GM04503 (cell line): ENCODE measurements at regions not wholly inside any gene's neighbourhood (a gene's known extent, or its start where the extent isn't known, plus 50 kb on each side); places are given as distances from the start of the nearest gene placed in this dataset.
"Not testable (repeated sequence)": the region's sequence is repeated elsewhere in the genome, so short reads cannot be mapped to it uniquely, and the experiment has no call there.

Experiments
- DNase-seq: peaks from one replicate; pipeline ENCODE4 v3.0.0-alpha.2; 2012; ENCODE audit warnings: low read depth

DNA sequence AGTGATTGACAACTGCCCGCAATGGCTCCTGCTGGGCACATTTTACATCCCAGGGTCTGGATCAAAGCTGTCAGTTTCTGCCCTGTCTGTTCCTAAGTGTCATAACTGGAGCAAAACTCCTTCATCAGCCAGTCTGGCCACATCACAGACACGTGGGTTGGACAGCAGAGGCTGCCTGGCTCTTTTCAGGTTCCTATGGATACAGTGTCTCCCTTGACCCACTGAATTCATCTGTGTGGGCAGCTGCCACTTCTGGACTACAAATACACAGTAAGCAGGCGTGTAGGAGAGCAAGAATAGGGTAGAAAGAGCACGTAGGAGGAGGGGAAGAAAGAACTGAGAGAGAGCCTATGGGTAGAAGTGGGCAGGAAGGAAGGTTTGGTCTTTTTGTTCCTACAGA is 238.0 kb downstream of the ENC1 start:
- no peak for DNase-seq

DNA sequence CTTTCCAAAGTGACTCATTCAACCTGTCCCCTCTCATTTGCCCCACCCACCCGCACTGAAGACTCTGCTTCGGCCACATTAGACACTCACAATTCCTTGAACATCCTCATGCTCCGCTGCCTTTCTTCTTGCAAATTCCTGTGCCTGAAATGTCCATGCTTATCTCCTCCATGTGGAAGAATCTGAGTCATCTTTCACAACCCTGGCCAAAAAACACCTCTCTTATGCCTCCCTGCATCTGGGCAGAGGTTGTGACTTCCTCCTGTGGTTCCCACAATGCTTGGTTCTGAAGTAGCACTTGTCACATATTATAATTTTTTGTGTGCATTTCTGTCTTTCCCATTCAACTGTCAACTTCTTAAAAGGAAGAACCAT is 238.6 kb downstream of the ENC1 start:
- no peak for DNase-seq

DNA sequence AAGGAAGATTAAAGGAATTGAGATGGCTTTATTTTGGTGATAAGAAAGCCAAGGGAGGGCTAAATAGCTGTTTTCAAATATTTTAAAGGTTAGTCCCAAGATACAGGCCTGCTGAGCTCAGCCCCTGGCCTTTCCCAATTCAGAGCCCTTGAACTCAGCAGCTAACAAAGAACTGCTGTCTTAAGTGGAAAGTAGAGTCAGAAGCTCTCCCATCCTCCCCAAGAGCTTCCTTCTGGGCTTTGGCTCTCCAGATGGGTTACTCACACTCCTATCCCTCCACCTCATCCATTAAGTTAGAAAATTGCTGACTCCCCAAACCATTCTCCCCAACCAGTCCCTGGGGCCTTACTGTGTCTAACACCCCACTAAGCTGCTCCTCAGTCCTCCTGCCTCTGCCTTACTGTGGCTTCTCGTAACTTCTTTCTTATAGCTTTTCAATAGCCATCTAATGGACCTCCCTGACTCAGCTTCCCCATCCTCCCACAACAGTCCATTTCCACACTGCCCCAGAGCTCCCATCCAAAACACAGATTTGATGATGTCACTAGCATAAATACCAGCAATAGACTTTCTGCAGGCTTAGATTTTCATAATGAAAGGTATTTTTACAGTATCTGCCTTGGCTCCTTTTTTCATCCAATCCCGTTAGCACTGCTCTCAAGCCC is 239.1 kb downstream of the ENC1 start:
- no peak for DNase-seq

DNA sequence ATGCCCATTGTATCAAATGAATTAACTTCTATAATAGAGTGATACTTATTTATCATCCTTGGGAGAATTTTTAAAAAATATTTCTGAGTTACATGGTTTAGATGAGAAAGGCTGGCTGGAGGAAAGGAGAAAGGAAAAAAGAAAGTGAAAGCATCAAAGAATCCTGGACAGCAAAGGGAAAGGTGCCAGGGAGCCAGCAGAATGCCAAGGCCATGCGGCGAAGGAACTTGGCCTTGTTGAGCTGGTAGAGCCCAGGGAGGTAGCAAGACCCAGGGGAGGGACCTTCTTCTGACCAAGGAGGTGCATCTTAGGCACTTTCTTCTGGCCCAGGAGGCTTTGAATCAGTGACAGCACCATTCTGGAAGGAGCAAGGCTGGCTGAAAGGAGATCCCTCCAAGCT is 240.5 kb downstream of the ENC1 start:
- DNase-seq, result no peak

DNA sequence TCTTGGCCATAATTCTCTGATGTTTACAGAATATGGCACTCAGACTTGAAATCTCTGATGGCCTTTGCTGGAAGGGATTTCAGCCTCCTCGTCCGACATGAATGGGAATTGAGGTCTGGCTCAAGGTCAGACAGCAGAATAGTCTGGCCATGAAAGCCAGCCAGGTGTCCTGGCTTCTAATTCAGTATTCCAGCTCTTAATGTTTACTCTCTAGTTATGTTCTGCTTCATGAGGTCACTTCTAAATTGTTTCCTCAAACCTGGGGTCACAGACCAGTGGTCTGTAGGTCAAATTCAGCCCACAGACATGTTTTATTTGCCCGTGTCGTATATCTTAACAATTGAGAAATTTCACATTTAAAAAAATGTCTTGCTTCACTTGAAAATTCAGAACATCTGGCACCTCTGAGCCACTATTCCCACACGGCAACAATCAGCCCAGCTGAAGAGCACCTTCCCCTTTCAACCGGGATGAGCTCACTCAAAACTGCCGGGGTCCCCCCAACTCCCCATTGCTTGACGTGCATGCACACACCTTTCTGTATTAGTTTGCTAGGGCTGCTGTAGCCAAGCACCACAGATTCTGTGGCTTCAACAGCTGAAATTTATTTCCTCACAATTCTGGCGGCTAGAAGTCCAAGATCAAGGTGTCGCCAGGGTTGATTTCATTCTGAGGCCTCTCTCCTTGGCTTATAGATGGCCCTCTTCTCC is 243.5 kb downstream of the ENC1 start:
- DNase-seq, result no peak

DNA sequence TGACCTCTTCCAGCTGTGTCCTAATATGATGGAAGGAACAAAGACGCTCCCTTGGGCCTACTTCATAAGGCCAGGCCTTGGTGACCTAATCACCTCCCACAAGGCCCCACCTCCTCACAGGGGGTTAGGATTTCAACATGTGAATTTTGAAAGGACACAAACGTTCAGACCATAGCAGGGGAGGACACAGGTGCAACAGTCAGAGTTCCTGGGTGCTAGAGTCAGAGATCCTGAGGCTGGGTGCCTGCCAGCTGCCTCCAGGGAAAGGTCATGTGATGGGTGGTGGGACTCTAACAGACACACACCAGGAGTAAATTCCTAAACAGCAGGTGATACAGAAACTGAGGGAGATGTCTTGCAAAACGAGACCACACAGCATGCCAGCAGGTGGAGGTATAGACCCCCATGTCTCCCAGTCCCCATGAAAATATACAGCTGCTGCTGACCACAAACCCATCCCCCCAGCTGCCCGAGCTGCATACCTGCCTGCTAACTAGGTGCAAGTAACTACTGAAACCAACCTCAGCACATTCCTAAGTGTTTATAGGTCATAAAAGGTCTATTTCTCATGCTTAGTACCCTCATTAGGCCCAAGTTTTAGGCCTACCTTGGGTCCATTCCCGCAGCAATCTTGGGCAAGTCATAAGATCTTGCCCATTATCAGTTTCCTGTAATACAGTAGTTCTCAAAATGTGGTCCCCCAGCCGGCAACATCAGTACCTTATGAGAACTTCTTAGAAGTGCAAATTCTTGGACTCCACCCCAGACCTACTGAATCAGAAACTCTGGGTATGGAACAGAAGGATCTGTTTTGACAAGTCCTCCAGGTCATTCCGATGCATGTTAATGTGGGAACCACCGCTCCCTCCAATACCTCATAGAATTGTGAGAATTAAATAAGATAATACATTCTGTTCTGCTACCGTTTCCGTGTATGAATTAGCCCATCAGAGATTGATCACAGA is 245.3 kb downstream of the ENC1 start:
- no peak for DNase-seq

DNA sequence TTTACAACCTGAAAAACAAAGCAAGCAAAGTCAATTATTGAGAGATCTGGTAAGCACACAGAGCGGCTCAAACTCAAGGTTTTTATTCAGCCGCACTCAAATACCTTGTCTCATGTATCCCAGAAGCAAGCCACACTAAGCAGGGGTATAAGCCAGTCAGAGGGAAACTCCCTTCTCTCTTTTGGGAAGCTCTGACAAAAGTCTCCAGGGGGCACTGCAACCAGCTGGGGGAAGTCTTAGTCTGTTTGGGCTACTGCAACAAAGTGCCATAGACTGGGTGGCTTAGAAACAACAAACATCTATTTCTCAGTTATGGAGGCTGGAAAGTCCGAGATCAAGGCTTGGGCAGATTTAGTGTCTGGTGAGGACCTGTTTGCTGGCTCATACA is 246.0 kb downstream of the ENC1 start:
- no peak for DNase-seq

DNA sequence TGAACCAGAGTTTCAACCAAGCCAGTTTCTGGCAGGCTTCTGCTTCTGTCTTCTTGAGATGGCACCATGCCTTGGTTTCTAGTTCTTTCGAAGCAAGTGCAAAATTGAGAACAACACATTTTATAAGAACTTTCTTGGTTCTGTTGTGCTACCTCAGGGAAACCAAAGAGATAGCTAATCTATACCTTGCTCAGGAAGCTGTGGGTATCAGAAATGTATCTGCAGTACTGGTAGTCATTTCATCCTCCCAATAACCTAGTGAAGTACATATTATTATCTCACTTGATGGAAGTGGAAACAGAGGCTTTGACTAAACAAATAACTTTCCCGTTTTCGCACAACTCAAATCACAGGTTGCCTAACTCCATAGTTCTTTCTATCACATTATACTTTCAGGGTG is 246.6 kb downstream of the ENC1 start:
- no peak for DNase-seq

DNA sequence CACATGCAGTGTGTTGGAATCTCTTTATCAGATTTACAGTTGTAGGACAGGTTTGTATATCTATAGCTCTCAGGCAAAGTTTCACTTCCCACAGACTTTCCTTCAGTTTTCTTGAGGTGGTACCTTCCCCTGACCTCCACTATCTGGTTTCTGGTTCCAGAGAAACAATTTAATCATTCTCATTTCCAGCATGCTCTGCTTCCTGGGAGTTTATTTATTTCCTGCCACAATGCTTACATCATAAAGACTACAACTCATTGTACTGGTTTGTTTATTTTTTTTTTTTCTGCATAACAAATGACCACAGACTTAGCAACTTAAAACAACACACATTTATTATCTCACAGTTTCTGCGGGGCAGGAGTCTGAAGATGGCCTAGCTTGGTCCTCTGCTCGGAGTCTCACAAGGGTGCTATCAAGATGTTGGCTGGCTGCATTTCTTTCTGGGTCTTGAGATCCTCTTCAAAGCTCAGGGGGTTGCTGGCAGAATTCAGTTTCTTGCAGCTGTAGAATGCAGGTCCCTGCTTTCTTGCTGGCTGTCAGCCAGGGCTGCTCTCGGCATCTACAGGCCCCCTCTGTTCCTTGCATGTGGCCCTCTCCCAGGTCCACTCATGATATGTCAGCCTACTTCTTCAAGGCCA is 247.7 kb downstream of the ENC1 start:
- DNase-seq, result no peak

DNA sequence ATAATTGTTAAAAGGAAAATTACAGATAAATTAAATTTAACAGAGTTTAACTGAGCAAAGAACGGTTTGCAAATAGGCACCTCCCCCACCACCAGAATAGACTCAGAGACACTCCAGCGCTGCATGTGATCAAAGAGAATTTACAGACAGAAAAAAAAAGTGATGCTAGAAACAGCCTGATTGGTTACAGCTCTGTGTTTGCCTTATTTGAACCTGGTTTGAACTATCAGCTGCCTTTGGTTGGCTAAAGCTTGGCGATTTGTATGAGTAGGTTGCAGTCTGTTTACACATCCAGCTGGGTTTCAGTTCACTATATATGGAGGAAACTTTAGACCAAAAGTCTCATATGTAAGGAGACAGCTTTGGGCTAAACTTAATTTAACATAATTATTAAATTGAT is 249.1 kb downstream of the ENC1 start:
- no peak for DNase-seq

DNA sequence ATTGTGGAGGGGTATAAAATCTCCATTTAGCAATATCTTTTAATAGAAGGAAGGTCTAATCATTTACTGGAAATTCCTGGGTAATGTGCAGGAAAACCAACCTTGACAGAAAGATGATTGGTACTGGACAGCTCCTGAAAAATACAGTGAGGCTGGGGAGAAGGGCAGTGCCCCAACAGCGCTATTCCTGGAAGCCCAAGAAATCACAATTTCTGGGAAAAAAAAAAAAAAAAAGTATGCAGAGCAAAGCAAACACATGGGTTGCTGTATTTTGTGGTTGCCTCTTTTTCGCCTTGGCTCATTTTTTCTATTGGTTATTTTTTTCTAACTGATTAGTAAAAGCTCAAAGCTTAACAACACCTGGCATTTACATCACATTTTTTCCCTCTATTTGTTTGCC is 249.7 kb downstream of the ENC1 start:
- DNase-seq, result no peak

DNA sequence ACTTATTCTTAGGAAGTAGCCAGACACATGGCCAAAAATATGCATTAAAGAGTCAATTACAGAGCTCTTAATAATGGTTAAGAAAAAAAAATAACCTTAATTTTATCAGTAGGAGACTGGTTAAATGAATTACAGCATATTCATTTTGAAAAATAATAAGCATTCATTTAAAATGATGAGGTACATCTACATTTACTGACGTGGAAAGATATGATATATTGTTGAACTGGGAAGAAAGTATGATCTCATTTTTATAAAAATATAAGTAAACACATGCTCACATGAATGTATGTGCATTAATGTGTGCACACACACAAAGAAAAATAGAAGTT is 250.3 kb downstream of the ENC1 start:
- DNase-seq, result no peak

DNA sequence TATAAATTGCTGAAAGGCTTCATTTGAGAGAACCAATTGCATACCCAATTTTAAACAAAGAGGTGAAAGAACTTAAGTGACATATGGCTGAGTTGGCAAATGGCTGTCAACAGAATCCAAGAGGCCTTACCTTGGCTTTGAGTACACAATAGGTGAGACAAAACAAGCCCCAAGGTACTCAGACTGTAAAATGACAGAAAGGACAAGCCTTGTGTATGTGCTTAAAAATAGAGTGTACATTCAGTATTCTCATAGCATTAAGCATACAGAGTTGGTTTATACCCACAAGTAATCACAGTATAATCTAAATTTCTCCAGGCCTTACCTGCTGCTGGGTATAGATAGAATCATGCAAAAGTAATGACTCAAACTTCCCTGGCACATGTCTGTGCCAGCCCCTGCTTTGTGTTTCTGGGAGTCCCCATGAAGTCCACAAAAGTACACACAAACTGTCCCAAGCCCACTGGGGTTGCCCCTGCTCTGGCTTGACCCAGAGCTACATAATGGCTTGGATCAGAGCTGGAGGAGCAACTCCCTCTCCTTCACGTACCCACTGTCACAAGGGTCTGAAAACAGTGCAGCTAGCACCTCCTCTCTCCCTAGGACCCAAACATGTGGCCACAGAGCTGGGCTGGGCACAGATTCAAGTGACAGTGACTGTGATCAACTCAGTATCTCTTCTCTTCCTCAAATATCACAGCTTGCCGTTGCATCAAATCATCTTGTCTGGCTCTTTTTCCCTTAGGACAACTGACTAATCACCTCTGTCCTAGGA is 250.8 kb downstream of the ENC1 start:
- DNase-seq, result no peak

DNA sequence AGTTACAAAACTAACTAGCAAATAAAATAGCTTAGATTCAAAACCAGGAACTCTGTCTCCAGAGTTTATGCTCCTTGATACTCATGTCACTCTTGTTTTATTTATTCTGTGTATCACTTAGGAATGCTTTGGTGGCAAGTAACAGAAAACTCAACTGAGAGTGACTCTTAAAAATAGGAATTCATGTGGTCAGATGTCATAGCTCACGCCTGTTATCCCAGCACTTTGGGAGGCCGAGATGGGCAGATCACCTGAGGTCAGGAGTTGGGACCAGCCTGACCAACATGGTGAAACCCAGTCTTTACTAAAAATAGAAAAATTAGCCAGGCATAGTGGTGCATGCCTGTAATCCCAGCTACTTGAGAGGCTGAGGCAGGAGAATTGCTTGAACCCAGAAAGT is 252.1 kb downstream of the ENC1 start:
- DNase-seq, result not testable (repeated sequence)

DNA sequence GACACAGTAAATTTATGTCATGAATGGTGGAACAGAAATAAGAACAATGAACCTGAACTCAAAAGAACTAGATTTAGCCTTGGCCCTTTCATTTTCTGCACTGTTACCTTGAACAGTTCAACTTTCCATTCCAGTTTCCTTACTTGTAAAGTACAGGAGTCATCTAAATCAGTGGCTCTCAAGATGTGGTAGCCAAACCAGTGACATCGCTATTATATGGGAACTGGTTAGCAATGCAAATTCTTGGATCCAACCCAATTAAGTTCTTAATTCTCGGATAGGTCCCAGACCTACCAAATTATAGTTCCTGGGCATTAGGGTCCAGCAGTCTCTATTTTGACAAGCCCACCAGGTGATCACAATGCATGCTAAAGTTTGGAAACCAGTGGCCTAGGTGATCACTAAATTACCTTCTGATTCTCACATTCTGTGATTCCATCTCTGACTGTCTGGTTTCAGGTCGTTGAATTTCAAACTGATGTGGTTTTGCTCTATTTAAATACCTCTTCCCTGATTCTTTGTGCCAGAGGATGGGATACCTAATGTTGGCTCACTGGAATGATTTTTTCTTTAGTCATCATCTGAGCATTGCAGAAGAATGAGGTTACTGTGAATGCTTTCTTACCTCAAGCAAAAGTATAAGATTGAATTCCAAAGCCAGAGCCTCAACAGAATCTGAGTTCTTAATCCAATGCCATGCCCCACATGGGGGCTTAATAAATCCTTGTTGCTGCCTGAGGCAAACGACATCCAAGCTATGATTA is 253.8 kb downstream of the ENC1 start:
- DNase-seq, result no peak

DNA sequence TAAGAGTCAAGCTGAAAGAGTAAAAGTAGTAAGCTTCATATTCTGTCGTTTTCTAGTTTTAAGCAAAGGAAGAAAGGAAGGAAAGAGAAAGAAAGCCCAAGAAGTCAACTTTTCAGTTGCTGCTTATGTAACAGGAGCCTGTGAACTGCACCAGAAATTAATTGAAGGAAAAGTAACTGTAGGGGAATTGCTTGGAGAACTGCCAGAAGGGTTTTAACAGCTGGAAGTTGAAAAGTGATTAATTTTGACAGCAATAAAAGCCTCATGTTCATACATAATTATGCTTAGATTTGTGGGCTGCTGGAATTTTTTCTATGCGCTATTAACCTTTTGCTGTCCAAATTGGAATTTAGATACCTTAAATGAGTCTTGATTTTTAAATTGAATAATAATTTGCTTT is 255.7 kb downstream of the ENC1 start:
- DNase-seq, result no peak

DNA sequence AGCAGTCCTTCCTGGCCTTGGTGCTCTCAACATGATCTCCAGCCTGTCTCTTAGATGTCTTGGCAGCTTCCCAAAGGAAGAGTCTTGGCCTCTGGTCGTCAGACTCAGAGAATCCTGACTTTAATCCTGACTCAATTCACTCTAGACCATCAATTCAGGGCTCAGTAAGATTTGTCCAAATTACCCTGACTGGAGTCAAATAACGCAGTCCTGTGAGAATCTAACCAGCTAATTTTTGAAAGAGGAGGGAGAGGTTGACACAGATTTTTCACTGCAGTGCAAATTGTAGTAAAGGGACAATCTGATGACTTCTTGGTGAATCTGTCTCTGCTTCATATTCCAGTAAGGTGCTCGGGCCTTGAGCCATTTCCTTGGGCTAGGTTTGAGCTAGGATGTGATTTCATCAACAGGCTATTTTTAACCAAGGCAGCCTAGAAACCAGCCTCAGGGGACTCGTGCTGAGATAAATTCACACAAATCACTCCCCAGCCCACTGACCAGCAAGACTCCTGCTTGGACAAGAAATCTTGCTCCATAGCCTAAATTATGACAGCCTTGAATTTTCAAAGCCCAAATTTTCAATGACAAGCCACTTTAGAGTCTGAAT is 257.4 kb downstream of the ENC1 start:
- DNase-seq, result peak; percentile 64

DNA sequence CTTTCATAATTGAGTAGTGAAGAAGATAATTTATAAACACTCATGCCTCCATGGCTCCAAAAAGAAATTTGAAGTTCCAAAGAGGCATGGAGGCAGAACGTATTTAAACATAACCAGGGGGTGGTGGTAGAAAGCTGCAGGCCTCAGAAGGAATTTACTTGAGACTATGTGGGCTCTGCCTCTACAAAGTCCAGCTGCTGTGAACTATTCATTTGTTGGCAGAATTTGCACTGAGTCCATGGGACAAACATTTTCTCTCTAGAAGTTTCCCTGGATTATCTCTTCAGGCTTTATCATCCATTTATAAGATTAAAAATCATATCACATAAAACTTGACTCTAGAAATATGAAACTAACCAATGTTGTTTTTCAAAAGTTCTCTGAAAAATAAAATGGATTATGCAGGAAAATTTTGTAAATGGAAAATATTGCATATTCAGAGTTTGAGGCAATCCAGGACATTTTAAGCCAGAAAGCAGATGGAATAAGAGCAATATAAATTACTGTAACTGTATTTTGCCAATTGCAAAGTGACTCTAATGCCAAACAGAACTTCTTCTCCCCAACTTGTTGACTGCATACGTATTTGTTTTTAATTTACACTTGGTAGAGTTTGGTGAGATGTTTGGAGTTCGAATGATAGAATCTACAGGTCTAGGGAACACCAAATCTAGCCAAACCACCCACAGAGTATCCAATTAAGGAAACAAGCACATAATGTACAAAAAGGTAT is 258.2 kb downstream of the ENC1 start:
- no peak for DNase-seq

DNA sequence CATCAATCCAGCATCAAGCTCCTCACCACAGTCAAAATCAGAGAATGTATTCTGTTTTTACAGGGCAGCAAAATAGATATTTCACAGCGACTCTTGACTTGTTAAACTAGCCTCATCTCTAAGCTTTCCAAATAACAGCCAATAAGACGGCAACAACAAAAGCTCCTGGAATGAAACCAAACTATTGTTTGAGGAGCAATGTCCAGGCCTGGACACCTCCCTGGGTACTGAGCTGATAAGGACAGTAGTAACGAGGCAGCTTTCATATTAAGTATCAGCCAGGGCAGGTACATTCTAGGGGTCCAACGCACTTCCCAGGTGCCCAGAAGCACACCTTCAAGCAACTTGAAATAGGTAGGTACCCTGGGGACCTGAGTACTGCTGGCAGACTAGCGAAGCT is 260.3 kb downstream of the ENC1 start:
- DNase-seq, result no peak

DNA sequence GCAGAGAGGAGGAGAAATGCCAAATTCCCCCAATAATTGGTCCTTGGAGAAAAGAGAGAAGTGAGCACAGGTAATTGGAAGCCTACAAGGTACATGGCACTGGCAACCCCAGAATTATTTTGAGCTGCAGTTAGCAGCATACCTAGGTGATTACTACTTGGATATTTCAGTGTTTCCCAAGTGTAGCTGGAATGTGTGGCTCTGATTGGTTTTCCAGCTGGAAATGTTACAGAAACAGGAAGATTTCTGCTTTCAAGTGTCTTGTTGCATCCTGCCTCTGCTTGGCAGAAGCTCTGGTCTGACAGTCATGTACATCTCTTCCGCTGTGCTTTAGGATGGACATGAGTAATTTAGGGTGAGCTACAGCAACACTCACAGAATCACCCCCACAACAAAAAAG is 262.1 kb downstream of the ENC1 start:
- DNase-seq, result no peak
